NCI-H526 (cell line): ENCODE measurements at regions not wholly inside any gene's neighbourhood (a gene's known extent, or its start where the extent isn't known, plus 50 kb on each side); places are given as distances from the start of the nearest gene placed in this dataset.

Source experiments
- DNase-seq, 2 experiments: peaks; one replicate each; lab custom pipeline; 2025; lab: John Stamatoyannopoulos, UW

- DNase-seq = no peak
Measured at GRCh38 chr5:174311121-174311520, 265.6 kb downstream of the NSG2 start.

- peak; percentile 13 to 80 for DNase-seq
Measured at GRCh38 chr5:174311531-174312269, 266.2 kb downstream of the NSG2 start.

GRCh38 chr5:174312270-174312617, 266.7 kb downstream of the NSG2 start:
- DNase-seq = no peak

GRCh38 chr5:174312641-174313040, 267.1 kb downstream of the NSG2 start:
- no peak for DNase-seq

- no peak for DNase-seq
Measured at GRCh38 chr5:174313615-174314014, 268.1 kb downstream of the NSG2 start.

- DNase-seq = no peak
Measured at GRCh38 chr5:174314261-174314660, 268.8 kb downstream of the NSG2 start.

- DNase-seq = no peak
Measured at GRCh38 chr5:174315471-174315870, 270.0 kb downstream of the NSG2 start.

GRCh38 chr5:174315871-174316270, 270.4 kb downstream of the NSG2 start:
- DNase-seq = no peak

GRCh38 chr5:174316326-174316725, 270.8 kb downstream of the NSG2 start:
- no peak for DNase-seq

GRCh38 chr5:174317256-174317894, 271.9 kb downstream of the NSG2 start:
- peak in 1 of 2 experiments; percentile 64 for DNase-seq

GRCh38 chr5:174318578-174318977, 273.1 kb downstream of the NSG2 start:
- DNase-seq = no peak

- DNase-seq = no peak
Measured at GRCh38 chr5:174319551-174319950, 274.0 kb downstream of the NSG2 start.

- no peak for DNase-seq
Measured at GRCh38 chr5:174320051-174320450, 274.5 kb downstream of the NSG2 start.

GRCh38 chr5:174323878-174324281, 278.4 kb downstream of the NSG2 start:
- peak; percentile 28 to 59 for DNase-seq

- no peak for DNase-seq
Measured at GRCh38 chr5:174324680-174325079, 279.2 kb downstream of the NSG2 start.

- no peak for DNase-seq
Measured at GRCh38 chr5:174325431-174325830, 279.9 kb downstream of the NSG2 start.

GRCh38 chr5:174325961-174326360, 280.5 kb downstream of the NSG2 start:
- DNase-seq = no peak

- DNase-seq = no peak
Measured at GRCh38 chr5:174326372-174326771, 280.9 kb downstream of the NSG2 start.

GRCh38 chr5:174327317-174327864, 281.9 kb downstream of the NSG2 start:
- peak; percentile 56 to 86 for DNase-seq

- DNase-seq = no peak
Measured at GRCh38 chr5:174327896-174328295, 282.4 kb downstream of the NSG2 start.

- no peak for DNase-seq
Measured at GRCh38 chr5:174328631-174329299, 283.3 kb downstream of the NSG2 start.

- DNase-seq = no peak
Measured at GRCh38 chr5:174329738-174330137, 284.2 kb downstream of the NSG2 start.
